ENCODE measurements at regions not wholly inside any gene's neighbourhood (a gene's known extent, or its start where the extent isn't known, plus 50 kb on each side); places are given as distances from the start of the nearest gene placed in this dataset.

DNA sequence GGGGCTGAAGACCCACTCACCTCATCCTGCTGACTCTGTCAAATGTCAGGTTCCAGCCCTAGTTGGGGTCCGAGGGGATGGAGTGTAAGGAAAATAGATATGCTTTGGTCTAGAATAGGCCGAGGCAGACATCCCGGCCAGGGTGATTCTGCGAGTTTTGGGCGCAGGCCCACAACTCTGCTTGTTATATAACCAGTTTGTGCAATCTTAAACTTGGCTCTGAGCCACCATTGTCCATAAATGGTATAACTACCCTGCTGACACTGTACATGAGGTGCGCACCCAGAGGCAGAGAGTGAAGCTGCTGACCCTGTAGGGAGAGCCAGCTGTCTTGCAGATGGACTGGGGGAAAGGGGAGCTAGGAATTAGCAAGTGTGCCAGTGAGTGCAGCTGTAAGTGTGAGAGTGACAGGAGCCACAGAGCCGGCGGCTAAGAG, 1388.8 kb downstream of the AMY1C start (continued):
- TF ChIP-seq, protein P1, sequence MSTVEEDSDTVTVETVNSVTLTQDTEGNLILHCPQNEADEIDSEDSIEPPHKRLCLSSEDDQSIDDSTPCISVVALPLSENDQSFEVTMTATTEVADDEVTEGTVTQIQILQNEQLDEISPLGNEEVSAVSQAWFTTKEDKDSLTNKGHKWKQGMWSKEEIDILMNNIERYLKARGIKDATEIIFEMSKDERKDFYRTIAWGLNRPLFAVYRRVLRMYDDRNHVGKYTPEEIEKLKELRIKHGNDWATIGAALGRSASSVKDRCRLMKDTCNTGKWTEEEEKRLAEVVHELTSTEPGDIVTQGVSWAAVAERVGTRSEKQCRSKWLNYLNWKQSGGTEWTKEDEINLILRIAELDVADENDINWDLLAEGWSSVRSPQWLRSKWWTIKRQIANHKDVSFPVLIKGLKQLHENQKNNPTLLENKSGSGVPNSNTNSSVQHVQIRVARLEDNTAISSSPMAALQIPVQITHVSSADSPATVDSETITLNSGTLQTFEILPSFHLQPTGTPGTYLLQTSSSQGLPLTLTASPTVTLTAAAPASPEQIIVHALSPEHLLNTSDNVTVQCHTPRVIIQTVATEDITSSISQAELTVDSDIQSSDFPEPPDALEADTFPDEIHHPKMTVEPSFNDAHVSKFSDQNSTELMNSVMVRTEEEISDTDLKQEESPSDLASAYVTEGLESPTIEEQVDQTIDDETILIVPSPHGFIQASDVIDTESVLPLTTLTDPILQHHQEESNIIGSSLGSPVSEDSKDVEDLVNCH (CRISPR knock-in tag; IDR thresholded peaks at IDR 0.05) = no peak
- no peak for TF ChIP-seq ZNF260 (CRISPR knock-in tag; IDR thresholded peaks at IDR 0.05; ENCODE audit: borderline replicate concordance, low read depth)
- TF ChIP-seq MED8 (CRISPR knock-in tag; IDR thresholded peaks at IDR 0.05; ENCODE audit: insufficient replicate concordance) = no peak
- TF ChIP-seq NFYC (CRISPR knock-in tag; IDR thresholded peaks at IDR 0.05) = no peak
- no peak for TF ChIP-seq ZSCAN22 (CRISPR knock-in tag; IDR thresholded peaks at IDR 0.05)
- peak; percentile 54 for TF ChIP-seq ZNF264 (CRISPR knock-in tag; IDR thresholded peaks at IDR 0.05)
- TF ChIP-seq JUN (CRISPR knock-in tag; IDR thresholded peaks at IDR 0.05) = no peak
- TF ChIP-seq, protein P2, sequence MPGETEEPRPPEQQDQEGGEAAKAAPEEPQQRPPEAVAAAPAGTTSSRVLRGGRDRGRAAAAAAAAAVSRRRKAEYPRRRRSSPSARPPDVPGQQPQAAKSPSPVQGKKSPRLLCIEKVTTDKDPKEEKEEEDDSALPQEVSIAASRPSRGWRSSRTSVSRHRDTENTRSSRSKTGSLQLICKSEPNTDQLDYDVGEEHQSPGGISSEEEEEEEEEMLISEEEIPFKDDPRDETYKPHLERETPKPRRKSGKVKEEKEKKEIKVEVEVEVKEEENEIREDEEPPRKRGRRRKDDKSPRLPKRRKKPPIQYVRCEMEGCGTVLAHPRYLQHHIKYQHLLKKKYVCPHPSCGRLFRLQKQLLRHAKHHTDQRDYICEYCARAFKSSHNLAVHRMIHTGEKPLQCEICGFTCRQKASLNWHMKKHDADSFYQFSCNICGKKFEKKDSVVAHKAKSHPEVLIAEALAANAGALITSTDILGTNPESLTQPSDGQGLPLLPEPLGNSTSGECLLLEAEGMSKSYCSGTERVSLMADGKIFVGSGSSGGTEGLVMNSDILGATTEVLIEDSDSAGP (CRISPR knock-in tag; IDR thresholded peaks at IDR 0.05; ENCODE audit: borderline replicate concordance) = 0 out of 2 replicates have a peak, but pooled peaks have one; percentile 32
- TF ChIP-seq, protein P3, sequence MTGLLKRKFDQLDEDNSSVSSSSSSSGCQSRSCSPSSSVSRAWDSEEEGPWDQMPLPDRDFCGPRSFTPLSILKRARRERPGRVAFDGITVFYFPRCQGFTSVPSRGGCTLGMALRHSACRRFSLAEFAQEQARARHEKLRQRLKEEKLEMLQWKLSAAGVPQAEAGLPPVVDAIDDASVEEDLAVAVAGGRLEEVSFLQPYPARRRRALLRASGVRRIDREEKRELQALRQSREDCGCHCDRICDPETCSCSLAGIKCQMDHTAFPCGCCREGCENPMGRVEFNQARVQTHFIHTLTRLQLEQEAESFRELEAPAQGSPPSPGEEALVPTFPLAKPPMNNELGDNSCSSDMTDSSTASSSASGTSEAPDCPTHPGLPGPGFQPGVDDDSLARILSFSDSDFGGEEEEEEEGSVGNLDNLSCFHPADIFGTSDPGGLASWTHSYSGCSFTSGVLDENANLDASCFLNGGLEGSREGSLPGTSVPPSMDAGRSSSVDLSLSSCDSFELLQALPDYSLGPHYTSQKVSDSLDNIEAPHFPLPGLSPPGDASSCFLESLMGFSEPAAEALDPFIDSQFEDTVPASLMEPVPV (CRISPR knock-in tag; IDR thresholded peaks at IDR 0.05) = no peak
- TF ChIP-seq ZZZ3 (CRISPR knock-in tag; IDR thresholded peaks at IDR 0.05; ENCODE audit: borderline replicate concordance) = no peak
- TF ChIP-seq, protein P4, sequence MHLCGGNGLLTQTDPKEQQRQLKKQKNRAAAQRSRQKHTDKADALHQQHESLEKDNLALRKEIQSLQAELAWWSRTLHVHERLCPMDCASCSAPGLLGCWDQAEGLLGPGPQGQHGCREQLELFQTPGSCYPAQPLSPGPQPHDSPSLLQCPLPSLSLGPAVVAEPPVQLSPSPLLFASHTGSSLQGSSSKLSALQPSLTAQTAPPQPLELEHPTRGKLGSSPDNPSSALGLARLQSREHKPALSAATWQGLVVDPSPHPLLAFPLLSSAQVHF (CRISPR knock-in tag; IDR thresholded peaks at IDR 0.05) = no peak
- TF ChIP-seq ZNF746 (CRISPR knock-in tag; IDR thresholded peaks at IDR 0.05) = no peak
- TF ChIP-seq CCDC6 (CRISPR knock-in tag; IDR thresholded peaks at IDR 0.05) = no peak
- TF ChIP-seq, protein P5, sequence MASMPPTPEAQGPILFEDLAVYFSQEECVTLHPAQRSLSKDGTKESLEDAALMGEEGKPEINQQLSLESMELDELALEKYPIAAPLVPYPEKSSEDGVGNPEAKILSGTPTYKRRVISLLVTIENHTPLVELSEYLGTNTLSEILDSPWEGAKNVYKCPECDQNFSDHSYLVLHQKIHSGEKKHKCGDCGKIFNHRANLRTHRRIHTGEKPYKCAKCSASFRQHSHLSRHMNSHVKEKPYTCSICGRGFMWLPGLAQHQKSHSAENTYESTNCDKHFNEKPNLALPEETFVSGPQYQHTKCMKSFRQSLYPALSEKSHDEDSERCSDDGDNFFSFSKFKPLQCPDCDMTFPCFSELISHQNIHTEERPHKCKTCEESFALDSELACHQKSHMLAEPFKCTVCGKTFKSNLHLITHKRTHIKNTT (CRISPR knock-in tag; IDR thresholded peaks at IDR 0.05) = no peak
- 0 out of 4 replicates have a peak, but pooled peaks of 1 of the 2 experiments have one; percentile 17 for TF ChIP-seq EP300 (IDR thresholded peaks at IDR 0.05; ENCODE audit: low read depth in 2 of 2, low read length in 2 of 2)
- no peak for TF ChIP-seq EP300 (CRISPR knock-in tag; IDR thresholded peaks at IDR 0.05; ENCODE audit: borderline replicate concordance)
- TF ChIP-seq YEATS4 (CRISPR knock-in tag; IDR thresholded peaks at IDR 0.05; ENCODE audit: borderline replicate concordance) = no peak
- no peak for TF ChIP-seq ZC3H4 (CRISPR knock-in tag; IDR thresholded peaks at IDR 0.05; ENCODE audit: borderline replicate concordance)
- TF ChIP-seq, protein P6, sequence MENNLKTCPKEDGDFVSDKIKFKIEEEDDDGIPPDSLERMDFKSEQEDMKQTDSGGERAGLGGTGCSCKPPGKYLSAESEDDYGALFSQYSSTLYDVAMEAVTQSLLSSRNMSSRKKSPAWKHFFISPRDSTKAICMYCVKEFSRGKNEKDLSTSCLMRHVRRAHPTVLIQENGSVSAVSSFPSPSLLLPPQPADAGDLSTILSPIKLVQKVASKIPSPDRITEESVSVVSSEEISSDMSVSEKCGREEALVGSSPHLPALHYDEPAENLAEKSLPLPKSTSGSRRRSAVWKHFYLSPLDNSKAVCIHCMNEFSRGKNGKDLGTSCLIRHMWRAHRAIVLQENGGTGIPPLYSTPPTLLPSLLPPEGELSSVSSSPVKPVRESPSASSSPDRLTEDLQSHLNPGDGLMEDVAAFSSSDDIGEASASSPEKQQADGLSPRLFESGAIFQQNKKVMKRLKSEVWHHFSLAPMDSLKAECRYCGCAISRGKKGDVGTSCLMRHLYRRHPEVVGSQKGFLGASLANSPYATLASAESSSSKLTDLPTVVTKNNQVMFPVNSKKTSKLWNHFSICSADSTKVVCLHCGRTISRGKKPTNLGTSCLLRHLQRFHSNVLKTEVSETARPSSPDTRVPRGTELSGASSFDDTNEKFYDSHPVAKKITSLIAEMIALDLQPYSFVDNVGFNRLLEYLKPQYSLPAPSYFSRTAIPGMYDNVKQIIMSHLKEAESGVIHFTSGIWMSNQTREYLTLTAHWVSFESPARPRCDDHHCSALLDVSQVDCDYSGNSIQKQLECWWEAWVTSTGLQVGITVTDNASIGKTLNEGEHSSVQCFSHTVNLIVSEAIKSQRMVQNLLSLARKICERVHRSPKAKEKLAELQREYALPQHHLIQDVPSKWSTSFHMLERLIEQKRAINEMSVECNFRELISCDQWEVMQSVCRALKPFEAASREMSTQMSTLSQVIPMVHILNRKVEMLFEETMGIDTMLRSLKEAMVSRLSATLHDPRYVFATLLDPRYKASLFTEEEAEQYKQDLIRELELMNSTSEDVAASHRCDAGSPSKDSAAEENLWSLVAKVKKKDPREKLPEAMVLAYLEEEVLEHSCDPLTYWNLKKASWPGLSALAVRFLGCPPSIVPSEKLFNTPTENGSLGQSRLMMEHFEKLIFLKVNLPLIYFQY (CRISPR knock-in tag; IDR thresholded peaks at IDR 0.05; ENCODE audit: borderline replicate concordance) = no peak
